Fibroblast of pulmonary artery (primary cell): ENCODE measurements at regions not wholly inside any gene's neighbourhood (a gene's known extent, or its start where the extent isn't known, plus 50 kb on each side); places are given as distances from the start of the nearest gene placed in this dataset.

Source experiments
- DNase-seq: peaks from one replicate; pipeline ENCODE4 v3.0.0-alpha.2; 2010; ENCODE audit warnings: low read depth
- H3K4me3 ChIP-seq: replicated peaks from 2 replicates; pipeline ENCODE4 v1.5.1; 2011; ENCODE audit warnings: low read depth, mild to moderate bottlenecking, control low read depth, low read length, moderate library complexity
- TF ChIP-seq, protein P1 (sequence below): IDR thresholded peaks from 2 replicates; pipeline ENCODE4 v1.5.1; 2011; ENCODE audit warnings: mild to moderate bottlenecking, control low read depth, low read length, inconsistent platforms; ENCODE audit errors: missing control alignments

DNA sequence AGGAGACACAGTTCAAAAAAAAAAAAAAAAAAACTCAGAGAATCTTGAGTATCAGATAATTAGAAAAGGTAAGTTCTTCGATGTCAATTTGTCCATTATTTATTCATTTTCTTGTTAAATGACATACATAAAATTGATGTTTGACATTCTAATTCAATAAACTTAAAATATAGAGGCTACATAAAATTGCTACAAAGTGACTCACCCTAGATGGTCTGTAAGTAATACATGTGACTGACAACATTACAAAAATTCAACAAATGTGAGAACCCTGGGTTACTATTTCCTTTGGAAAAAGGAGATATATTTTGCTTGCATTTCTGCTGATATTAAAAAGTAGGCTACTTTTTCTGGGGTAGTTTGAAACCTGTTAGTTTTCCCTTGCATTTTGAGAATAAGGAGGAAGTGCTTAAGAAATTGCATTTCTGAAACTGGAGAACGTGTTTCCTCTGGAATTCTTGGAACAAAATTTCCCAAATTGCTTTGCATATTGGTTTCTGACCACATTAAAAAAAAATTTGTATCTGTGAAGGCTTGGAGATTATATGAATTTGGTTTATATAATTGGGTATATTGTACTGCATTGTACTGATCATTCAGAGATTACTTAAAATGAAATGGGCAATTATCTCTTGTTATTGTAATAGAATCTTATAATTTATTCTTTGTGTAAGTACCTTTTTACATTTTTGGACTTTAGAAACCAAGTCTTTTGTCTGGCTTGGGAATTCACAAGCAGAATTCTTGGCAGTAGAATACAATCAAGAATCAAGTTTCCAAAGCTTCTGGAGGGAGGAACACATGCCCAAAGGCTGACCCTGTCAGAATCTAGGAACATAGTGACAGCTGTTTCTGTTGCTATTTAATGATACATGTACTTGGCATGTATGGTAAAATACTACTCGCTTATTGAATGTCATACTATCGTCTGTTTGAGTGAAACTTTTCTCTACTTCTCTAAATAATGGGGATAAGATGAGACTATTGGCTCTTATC lies 106.1 kb downstream of the DSEL start:
- peak; percentile 47 for DNase-seq
- TF ChIP-seq, protein P1, sequence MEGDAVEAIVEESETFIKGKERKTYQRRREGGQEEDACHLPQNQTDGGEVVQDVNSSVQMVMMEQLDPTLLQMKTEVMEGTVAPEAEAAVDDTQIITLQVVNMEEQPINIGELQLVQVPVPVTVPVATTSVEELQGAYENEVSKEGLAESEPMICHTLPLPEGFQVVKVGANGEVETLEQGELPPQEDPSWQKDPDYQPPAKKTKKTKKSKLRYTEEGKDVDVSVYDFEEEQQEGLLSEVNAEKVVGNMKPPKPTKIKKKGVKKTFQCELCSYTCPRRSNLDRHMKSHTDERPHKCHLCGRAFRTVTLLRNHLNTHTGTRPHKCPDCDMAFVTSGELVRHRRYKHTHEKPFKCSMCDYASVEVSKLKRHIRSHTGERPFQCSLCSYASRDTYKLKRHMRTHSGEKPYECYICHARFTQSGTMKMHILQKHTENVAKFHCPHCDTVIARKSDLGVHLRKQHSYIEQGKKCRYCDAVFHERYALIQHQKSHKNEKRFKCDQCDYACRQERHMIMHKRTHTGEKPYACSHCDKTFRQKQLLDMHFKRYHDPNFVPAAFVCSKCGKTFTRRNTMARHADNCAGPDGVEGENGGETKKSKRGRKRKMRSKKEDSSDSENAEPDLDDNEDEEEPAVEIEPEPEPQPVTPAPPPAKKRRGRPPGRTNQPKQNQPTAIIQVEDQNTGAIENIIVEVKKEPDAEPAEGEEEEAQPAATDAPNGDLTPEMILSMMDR, result no peak
- no peak overlapping the region for H3K4me3 ChIP-seq

DNA sequence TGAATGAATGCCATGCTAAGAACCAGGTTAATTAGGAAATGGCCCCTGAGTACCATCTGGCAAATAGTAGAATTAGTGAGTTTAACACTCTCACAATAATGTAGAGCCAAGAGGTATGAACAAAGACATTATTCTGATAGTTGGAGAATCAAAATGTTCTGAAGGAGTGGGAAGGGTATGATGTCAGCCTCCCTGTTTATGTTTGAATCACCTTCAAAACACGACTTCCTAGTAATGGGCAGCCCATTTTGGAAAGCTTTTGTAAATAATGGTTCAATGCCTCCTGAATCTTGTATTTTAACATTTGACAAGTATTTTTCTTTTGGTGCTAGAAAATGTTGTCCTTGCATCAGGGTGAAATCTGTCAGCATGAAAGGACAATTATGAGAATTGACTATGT lies 108.3 kb downstream of the DSEL start:
- no peak for DNase-seq
- TF ChIP-seq, protein P1, result no peak
- no peak overlapping the region for H3K4me3 ChIP-seq

DNA sequence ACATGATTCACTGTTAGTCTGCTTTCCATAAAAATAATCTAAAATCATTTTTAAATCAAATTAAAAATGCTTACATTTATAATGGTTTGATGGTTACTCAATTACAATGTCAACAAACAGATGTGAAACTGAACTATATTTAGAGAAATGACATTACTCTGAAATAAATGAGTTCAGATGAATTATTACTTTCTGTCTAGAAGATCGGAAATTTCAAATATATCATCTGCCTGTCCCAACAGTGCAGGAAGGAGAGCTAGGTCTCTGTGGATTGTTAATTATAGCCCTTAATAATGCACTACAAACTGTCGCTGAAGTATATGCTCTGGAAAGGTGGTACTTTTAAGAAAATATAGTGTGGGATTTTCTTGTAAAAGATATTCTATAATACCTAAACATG lies 109.8 kb downstream of the DSEL start:
- no peak for DNase-seq
- TF ChIP-seq, protein P1, result no peak
- no peak overlapping the region for H3K4me3 ChIP-seq

DNA sequence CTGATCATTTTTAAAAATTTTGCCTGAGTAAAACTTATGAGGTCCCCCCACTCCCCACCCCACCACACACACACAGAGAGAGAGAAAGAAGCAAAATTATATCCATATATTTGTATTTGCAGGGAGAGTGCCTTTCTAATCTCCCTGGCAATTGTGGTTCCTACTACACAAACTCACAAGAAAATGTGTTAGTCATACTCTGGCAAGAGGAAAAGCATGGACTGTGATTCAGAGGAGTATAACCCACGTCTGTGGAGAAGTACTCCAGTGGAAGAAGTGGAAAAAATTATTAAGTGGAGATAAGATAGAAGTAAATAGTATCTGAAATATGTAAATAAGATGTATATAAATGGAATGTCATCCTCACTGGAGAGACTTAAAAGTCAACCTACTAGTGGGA lies 114.0 kb downstream of the DSEL start:
- DNase-seq, result peak; percentile 77
- H3K4me3 ChIP-seq, result no peak overlapping the region
- TF ChIP-seq, protein P1, result no peak

DNA sequence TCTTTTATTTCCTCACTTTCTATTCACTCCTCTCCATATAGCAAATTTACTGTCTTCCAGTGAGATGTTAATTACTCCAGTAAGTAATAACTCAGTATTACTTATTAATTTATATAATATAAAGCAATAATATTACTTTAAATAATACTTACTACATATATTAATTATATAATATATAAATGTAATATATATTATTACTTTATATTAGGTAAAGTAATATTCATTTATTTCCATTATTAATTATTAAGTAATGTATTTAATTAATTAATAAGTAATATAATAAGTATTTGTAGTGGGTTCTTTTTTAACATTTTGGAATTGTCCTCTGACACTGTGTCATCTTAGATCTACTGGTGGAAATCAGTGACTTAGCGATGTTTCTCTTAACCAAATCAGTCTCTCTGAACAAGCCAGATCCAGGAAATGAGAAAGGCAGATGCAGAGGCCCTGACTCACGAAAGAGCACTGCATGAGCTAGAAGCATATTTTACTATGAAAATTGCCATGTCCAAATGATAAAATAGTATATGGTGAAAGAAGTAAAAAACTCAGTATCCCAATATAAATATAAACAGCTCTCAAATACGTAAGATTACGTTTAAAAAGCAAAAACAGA lies 115.9 kb downstream of the DSEL start:
- TF ChIP-seq, protein P1, result no peak
- H3K4me3 ChIP-seq, result no peak overlapping the region
- peak; percentile 65 for DNase-seq

DNA sequence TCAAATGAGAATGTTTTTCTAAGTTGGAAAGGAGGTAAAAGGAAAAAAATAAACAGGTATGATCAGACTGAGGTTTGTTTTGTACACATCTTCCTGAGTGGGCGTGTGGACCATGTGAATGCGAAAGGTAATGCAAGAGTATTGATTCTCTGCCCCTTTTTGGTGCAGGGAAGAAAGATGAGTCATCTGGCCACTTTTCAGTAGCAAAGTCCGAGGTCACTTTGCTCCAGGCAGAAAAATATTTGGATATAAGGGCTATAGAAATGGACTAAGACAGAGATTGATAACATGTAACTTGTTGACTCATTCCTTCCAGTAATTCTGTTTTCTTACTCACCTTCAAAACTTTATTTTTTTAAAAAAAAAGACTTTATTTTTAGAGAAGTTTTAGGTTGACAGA lies 130.5 kb downstream of the DSEL start:
- DNase-seq, result peak; percentile 31
- TF ChIP-seq, protein P1, result no peak
- no peak overlapping the region for H3K4me3 ChIP-seq
